ENCODE measurements at regions not wholly inside any gene's neighbourhood (a gene's known extent, or its start where the extent isn't known, plus 50 kb on each side); places are given as distances from the start of the nearest gene placed in this dataset.
"Not testable (repeated sequence)": the region's sequence is repeated elsewhere in the genome, so short reads cannot be mapped to it uniquely, and the experiment has no call there.

GRCh38 chr2:193267496-193268002, 1072.8 kb upstream of the TMEFF2 start:
- DNase-seq = no peak

DNA sequence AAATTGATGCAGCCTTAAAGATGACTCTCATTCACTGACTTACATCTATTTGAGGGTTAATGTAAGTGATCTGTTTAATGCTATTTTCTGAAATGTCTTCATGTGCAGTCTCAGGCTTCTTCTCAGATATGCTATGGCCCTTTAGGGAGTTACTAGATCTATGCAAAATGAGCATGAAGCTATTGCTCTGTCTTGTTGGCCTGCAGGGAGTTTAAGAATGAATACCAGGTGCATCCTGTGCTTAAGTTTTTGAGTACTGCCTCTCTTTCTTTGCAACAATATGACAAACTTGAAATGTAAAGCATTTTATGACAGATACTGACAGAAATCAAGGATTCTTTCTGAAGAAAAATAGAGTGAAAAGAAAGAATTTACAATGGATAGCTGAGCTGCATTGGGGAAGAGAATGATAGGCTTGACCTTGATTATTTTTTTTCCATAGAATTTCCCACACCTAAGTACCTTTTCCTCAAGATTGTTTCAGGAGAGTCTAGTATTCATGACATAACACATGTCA, 1058.3 kb upstream of the TMEFF2 start:
- no peak for DNase-seq

- DNase-seq = no peak
Observed at GRCh38 chr2:193251909-193252308, 1057.2 kb upstream of the TMEFF2 start.

GRCh38 chr2:193250389-193250788, 1055.7 kb upstream of the TMEFF2 start:
- DNase-seq = no peak

- DNase-seq = no peak
Observed at GRCh38 chr2:193240752-193241151, 1046.0 kb upstream of the TMEFF2 start.

- no peak for DNase-seq
Observed at GRCh38 chr2:193231634-193232033, 1036.9 kb upstream of the TMEFF2 start.

GRCh38 chr2:193228276-193228675, 1033.5 kb upstream of the TMEFF2 start:
- no peak for DNase-seq

DNA sequence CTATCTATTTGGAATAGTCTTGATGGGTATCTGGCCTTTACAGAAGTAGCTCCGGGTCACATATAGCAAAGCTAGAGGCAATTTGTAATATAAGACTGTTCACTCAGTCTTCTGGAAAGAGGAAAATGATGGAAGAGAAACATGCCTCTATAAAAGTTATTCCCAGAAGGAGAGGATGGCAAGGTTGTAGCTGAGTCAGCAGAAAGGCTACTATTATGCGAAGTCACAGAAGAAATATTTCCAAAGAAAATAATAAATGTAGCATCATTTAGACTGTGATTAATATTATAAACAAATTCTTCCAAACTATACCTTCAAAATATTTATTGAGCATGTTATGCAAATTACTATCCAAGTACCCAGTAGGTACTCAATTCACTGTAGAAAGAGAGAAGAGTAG, 1027.7 kb upstream of the TMEFF2 start:
- DNase-seq = no peak

- no peak for DNase-seq
Observed at GRCh38 chr2:193219413-193219812, 1024.7 kb upstream of the TMEFF2 start.

GRCh38 chr2:193201583-193201982, 1006.9 kb upstream of the TMEFF2 start:
- DNase-seq = no peak

- DNase-seq = no peak
Observed at GRCh38 chr2:193199322-193199721, 1004.6 kb upstream of the TMEFF2 start.

GRCh38 chr2:193187816-193188215, 993.1 kb upstream of the TMEFF2 start:
- no peak for DNase-seq

GRCh38 chr2:193170981-193171380, 976.2 kb upstream of the TMEFF2 start:
- not testable (repeated sequence) for DNase-seq

- no peak for DNase-seq
Observed at GRCh38 chr2:193156480-193156879, 961.7 kb upstream of the TMEFF2 start.

DNA sequence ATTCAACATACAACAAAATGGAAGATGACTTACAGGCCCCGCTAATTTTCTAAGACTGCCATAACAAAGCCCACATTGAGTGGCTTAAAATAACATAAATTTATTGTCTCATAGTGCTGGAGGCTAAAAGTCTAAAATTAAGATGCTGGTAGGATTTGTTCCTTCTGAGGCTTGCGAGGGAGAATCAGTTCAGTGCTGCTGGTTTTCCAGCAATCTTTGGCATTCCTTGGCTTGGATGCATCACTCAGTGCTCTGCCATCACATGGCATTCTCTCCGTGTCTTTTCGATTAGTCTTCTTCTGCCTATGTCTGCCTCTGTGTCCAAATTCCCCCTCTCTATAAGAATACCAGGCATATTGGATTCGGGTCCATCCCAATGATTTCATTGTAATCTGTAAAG, 959.3 kb upstream of the TMEFF2 start:
- DNase-seq = no peak

DNA sequence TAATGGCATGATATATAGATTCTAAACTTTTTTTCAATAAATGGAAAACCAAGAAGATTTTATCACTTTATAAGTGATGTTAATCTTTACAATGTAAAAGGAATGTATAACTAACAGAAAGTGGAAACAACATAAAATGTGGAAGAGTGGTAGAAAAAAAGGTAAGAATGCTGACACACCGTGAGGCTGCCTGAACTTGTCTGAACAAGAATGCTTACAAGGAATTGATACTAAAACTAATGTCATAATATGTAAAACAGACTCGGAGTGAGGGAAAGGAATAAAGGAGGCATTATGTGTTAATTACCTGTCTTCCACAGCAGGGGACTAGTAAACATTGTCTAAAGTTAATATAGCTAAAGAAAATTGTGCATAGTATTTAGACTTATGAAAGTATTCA, 958.8 kb upstream of the TMEFF2 start:
- no peak for DNase-seq

- DNase-seq = not testable (repeated sequence)
Observed at GRCh38 chr2:193142467-193142866, 947.7 kb upstream of the TMEFF2 start.

DNA sequence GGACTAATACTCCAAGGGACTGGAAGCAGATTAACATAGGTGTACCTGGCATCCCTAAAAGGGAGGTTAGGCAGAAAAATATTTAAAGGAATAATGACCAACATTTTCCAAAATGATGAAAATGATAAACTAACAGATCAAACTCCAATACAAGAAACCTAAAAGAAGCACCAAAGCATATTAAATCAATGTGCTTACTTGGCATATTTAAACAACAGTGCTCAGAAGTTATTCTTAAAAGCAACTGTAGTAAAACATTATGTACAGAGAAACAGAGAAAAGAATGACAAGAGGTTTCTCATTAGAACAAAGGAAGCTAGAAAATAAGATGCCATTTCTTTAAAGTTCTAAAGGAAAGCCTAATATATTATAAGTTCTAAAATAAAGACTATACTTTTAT, 947.3 kb upstream of the TMEFF2 start:
- DNase-seq = no peak

GRCh38 chr2:193140895-193141294, 946.2 kb upstream of the TMEFF2 start:
- not testable (repeated sequence) for DNase-seq

DNA sequence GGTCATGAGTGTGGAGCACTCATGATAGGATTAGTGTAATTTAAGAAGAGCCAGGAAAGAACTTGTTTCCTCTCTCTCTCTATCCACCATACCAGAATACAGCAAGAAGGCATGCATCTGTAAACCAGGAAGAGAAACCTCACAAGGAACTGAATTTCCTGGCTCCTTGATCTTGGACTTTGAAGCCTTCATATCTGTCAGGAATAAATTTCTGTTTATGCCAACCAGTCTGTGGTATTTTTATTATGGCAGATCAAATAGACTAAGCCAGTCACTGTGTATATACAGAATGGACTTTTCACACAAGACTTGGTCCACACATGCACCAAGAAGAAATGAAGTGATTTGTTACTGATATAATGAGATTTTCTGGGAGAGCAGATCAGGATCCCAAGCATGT, 930.1 kb upstream of the TMEFF2 start:
- DNase-seq = no peak

GRCh38 chr2:193114827-193115226, 920.1 kb upstream of the TMEFF2 start:
- no peak for DNase-seq

GRCh38 chr2:193112986-193113385, 918.3 kb upstream of the TMEFF2 start:
- no peak for DNase-seq

DNA sequence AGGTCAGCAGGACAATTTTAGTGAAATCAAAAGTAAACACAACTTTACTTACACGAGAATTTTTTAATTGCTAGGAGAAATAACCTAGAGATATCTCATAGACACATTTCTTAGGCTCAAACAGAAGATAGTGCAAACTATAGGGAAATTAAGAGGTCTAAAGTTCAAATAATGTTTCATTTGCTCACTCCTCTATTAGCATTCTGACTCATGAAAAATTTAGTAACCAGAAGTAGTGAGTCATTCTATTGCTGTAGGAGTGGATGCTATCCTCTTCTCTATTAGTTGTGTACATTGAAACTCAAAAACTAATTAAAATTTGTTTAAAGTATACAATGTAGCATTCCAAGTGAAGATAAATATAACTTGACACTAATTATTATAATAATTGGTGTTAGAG, 908.3 kb upstream of the TMEFF2 start:
- DNase-seq = no peak

GRCh38 chr2:193101591-193101990, 906.9 kb upstream of the TMEFF2 start:
- DNase-seq = no peak

GRCh38 chr2:193088026-193088425, 893.3 kb upstream of the TMEFF2 start:
- no peak for DNase-seq

- no peak for DNase-seq
Observed at GRCh38 chr2:193076995-193077394, 882.3 kb upstream of the TMEFF2 start.
